ENCODE measurements at regions not wholly inside any gene's neighbourhood (a gene's known extent, or its start where the extent isn't known, plus 50 kb on each side); places are given as distances from the start of the nearest gene placed in this dataset.
A peak's percentile ranks its signal among the peaks of the same experiment; 100 is the strongest.

- H3K27ac ChIP-seq: no peak overlapping the region
- no peaks in the 10 kb centered on the region for H3K9me3 ChIP-seq
- H3K27me3 ChIP-seq: no peaks in the 10 kb centered on the region
- no peaks in the 10 kb centered on the region for H3K36me3 ChIP-seq
- WGBS: 88% methylated on average over 8 of the region's 8 CpGs
- no peak overlapping the region for H3K4me3 ChIP-seq
- TF ChIP-seq EP300 (IDR thresholded peaks at IDR 0.05) (no peak), POLR2AphosphoS5 (IDR thresholded peaks at IDR 0.05) (no peak), POLR2A (IDR thresholded peaks at IDR 0.05) (no peak)
- TF ChIP-seq, protein P1, sequence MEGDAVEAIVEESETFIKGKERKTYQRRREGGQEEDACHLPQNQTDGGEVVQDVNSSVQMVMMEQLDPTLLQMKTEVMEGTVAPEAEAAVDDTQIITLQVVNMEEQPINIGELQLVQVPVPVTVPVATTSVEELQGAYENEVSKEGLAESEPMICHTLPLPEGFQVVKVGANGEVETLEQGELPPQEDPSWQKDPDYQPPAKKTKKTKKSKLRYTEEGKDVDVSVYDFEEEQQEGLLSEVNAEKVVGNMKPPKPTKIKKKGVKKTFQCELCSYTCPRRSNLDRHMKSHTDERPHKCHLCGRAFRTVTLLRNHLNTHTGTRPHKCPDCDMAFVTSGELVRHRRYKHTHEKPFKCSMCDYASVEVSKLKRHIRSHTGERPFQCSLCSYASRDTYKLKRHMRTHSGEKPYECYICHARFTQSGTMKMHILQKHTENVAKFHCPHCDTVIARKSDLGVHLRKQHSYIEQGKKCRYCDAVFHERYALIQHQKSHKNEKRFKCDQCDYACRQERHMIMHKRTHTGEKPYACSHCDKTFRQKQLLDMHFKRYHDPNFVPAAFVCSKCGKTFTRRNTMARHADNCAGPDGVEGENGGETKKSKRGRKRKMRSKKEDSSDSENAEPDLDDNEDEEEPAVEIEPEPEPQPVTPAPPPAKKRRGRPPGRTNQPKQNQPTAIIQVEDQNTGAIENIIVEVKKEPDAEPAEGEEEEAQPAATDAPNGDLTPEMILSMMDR (IDR thresholded peaks at IDR 0.05): no peak
- DNase-seq (ENCODE audit: low spot score in 2 of 2): no peak
- peaks cover 10% of the 10 kb centered on the region for H3K4me1 ChIP-seq
Measured at GRCh38 chr2:238521870-238522269, 95.1 kb downstream of the ASB1 start.

- no peak overlapping the region for H3K4me3 ChIP-seq
- H3K4me1 ChIP-seq: peaks cover 10% of the 10 kb centered on the region
- no peaks in the 10 kb centered on the region for H3K36me3 ChIP-seq
- no peaks in the 10 kb centered on the region for H3K9me3 ChIP-seq
- peak overlapping the region; percentile 11 for H3K27ac ChIP-seq
- no peaks in the 10 kb centered on the region for H3K27me3 ChIP-seq
- DNase-seq (ENCODE audit: low spot score in 2 of 2): peak; percentile 90 to 91
- TF ChIP-seq POLR2AphosphoS5 (IDR thresholded peaks at IDR 0.05): peak in 2 of 3 donors; percentile 74 to 85
- no peak for TF ChIP-seq POLR2A (IDR thresholded peaks at IDR 0.05)
- no peak for TF ChIP-seq EP300 (IDR thresholded peaks at IDR 0.05)
- TF ChIP-seq, protein P1 (IDR thresholded peaks at IDR 0.05): peak in 1 of 2 donors; percentile 39
- 45% methylated on average over 29 of the region's 40 CpGs for WGBS
Measured at GRCh38 chr2:238523158-238524110, 96.7 kb downstream of the ASB1 start.

DNA sequence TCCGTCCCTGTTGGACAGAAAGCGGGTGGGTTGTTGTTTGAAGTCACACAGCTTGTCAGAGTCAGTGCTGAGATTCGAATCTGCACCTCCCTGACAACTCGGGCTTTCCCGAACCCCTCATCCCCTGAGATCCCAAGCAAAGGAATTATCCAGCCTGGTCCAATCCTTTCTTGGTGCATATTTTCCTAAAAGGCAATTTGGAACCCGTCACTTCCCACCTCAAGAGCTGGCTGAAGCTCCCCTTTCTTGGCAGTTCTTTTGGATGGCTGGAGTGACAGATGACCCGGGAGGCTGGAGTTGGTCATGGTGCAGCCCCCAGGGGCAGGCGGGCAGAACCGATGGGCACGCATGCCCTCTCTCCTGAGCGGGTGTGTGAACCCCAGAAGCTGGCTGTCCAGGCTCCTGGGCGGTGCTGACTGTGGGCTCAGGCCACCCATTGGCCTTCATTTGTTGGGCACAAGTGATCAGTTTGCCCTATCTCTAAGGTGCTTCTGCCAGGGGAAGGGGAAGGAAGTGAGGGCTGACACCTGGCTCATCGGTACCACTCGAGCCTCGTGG is 97.8 kb downstream of the ASB1 start:
- no peak for DNase-seq (ENCODE audit: low spot score in 2 of 2)
- peaks cover 10% of the 10 kb centered on the region for H3K4me1 ChIP-seq
- TF ChIP-seq POLR2A (IDR thresholded peaks at IDR 0.05) (no peak), POLR2AphosphoS5 (IDR thresholded peaks at IDR 0.05) (no peak), EP300 (IDR thresholded peaks at IDR 0.05) (no peak)
- TF ChIP-seq, protein P1 (IDR thresholded peaks at IDR 0.05): no peak
- H3K27me3 ChIP-seq: no peaks in the 10 kb centered on the region
- H3K4me3 ChIP-seq: no peak overlapping the region
- H3K9me3 ChIP-seq: no peaks in the 10 kb centered on the region
- no peaks in the 10 kb centered on the region for H3K36me3 ChIP-seq
- H3K27ac ChIP-seq: no peak overlapping the region
- 88% methylated on average over 10 of the region's 15 CpGs for WGBS

DNA sequence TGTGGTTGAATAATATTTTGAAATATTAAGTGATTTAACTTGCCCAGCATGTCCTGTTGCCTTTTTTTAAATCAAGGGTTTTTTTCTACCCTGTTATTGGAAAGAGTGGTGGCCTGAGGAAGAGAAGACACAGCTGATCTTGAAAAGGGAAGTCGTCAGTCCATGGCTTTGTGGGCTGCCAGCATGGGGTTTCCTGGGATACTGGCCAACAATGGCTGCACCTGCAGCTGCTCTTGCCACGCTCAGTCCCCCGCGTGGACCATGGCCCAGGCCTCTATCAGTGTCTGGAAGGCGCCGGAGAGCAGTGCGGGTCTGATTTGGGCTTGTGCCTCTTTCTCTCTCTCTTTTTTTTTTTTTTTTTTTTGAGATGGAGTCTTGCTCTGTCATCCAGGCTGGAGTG is 99.3 kb downstream of the ASB1 start:
- peaks cover 7% of the 10 kb centered on the region for H3K9me3 ChIP-seq
- 69% methylated on average over 7 of the region's 7 CpGs for WGBS
- DNase-seq (ENCODE audit: low spot score in 2 of 2): no peak

More for the DNA sequence above, 99.3 kb downstream of the ASB1 start:
- TF ChIP-seq POLR2A (IDR thresholded peaks at IDR 0.05) (no peak), POLR2AphosphoS5 (IDR thresholded peaks at IDR 0.05) (no peak), EP300 (IDR thresholded peaks at IDR 0.05) (no peak)
- TF ChIP-seq, protein P1 (IDR thresholded peaks at IDR 0.05): no peak
- H3K36me3 ChIP-seq: no peaks in the 10 kb centered on the region
- H3K4me1 ChIP-seq: peaks cover 10% of the 10 kb centered on the region
- no peak overlapping the region for H3K4me3 ChIP-seq
- no peaks in the 10 kb centered on the region for H3K27me3 ChIP-seq
- H3K27ac ChIP-seq: no peak overlapping the region

Measured in suprapubic skin (tissue), 4 donors.